ENCODE measurements at regions not wholly inside any gene's neighbourhood (a gene's known extent, or its start where the extent isn't known, plus 50 kb on each side); places are given as distances from the start of the nearest gene placed in this dataset.

- no peak for FAIRE-seq
Observed at GRCh38 chr14:34122081-34122480, 171.2 kb upstream of the EGLN3 start.

GRCh38 chr14:34120185-34120977 is 169.5 kb upstream of the EGLN3 start:
- no peak for FAIRE-seq

- FAIRE-seq: no peak
Observed at GRCh38 chr14:34119107-34119858, 168.4 kb upstream of the EGLN3 start.

- FAIRE-seq: no peak
Observed at GRCh38 chr14:34113991-34114390, 163.1 kb upstream of the EGLN3 start.

GRCh38 chr14:34113005-34113511 is 162.2 kb upstream of the EGLN3 start:
- FAIRE-seq: no peak

GRCh38 chr14:34111953-34112352 is 161.1 kb upstream of the EGLN3 start:
- FAIRE-seq: no peak

GRCh38 chr14:34111505-34111904 is 160.6 kb upstream of the EGLN3 start:
- FAIRE-seq: no peak

- no peak for FAIRE-seq
Observed at GRCh38 chr14:34110531-34110930, 159.7 kb upstream of the EGLN3 start.

- no peak for FAIRE-seq
Observed at GRCh38 chr14:34107441-34107840, 156.6 kb upstream of the EGLN3 start.

GRCh38 chr14:34106310-34106709 is 155.4 kb upstream of the EGLN3 start:
- FAIRE-seq: no peak

GRCh38 chr14:34104489-34105397 is 153.9 kb upstream of the EGLN3 start:
- no peak for FAIRE-seq

- no peak for FAIRE-seq
Observed at GRCh38 chr14:34103176-34103575, 152.3 kb upstream of the EGLN3 start.

- no peak for FAIRE-seq
Observed at GRCh38 chr14:34099635-34100034, 148.8 kb upstream of the EGLN3 start.

- no peak for FAIRE-seq
Observed at GRCh38 chr14:34098985-34099349, 148.1 kb upstream of the EGLN3 start.

- no peak for FAIRE-seq
Observed at GRCh38 chr14:34098045-34098984, 147.4 kb upstream of the EGLN3 start.

GRCh38 chr14:34097644-34098043 is 146.8 kb upstream of the EGLN3 start:
- FAIRE-seq: no peak

GRCh38 chr14:34094384-34094783 is 143.5 kb upstream of the EGLN3 start:
- no peak for FAIRE-seq

- FAIRE-seq: no peak
Observed at GRCh38 chr14:34093883-34094282, 143.0 kb upstream of the EGLN3 start.

GRCh38 chr14:34090451-34090850 is 139.6 kb upstream of the EGLN3 start:
- FAIRE-seq: no peak

GRCh38 chr14:34088914-34089313 is 138.0 kb upstream of the EGLN3 start:
- FAIRE-seq: no peak

GRCh38 chr14:34087571-34087970 is 136.7 kb upstream of the EGLN3 start:
- no peak for FAIRE-seq

- no peak for FAIRE-seq
Observed at GRCh38 chr14:34086223-34086757, 135.4 kb upstream of the EGLN3 start.

Measured in TTC549 (cell line).